Ovary (tissue), 3 donors: ENCODE measurements at regions not wholly inside any gene's neighbourhood (a gene's known extent, or its start where the extent isn't known, plus 50 kb on each side); places are given as distances from the start of the nearest gene placed in this dataset.

Experiments
- EP300 ChIP-seq: sonication (generic); formaldehyde crosslinking; IDR thresholded peaks from one replicate; pipeline ENCODE4 v1.6.1; 2017; ENCODE audit warnings: antibody characterized with exemption
- TF ChIP-seq, protein P1 (sequence below), 3 donors: fragments of 450-650 bp in 2 of 3; fragments of 200-600 bp in 1 of 3; IDR thresholded peaks; one replicate each; pipeline versions ENCODE4 v1.5.1 to v1.8.0; 2016 to 2022; ENCODE audit warnings: antibody characterized with exemption in 3 of 3, mild to moderate bottlenecking in 1 of 3
- donor health status: DM: no; HTN: no; CAD: no.

DNA sequence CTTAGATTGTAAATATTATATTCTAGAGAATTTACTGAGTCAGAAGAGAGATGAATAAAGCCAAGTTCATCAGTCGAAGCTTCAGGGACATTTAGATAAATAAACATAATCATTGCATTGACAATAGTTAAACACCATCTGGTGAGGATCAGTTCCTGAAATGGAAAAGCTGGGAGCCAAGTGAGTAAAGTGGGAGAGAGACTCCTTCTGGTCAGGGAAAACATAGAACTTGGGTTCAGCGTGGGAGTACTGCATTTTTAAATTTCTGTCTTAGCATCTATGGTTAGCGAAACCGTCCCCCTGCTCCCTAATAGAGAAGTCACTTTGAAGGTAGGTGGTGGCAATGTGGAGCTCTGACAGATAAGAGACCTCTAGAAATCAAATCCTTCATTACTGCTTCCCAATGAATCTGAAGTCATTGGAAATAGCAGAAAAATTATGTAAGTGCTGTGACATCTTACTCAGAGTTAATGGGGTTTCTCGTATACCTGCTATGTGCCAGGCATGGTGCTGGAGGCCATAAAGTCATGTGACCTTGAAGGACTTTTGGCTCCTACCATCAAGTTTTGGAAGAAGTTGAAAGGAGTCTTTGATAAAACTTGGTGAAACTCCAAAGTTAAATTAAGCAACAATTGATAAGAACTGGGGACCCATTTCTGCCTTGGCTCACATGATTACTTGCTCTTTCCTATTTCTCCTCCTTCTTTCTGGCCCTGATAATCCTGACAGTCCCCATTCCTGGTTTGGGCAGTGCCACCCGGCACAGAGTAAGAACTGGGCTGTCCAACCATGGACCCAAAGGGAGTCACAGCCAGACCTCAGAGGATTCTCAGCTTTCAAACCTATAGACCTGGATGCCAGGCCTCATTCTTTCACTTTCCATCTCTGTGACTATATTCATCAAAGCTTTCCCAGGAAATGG is 211.2 kb downstream of the C7orf25 start:
- TF ChIP-seq EP300: no peak
- TF ChIP-seq, protein P1, sequence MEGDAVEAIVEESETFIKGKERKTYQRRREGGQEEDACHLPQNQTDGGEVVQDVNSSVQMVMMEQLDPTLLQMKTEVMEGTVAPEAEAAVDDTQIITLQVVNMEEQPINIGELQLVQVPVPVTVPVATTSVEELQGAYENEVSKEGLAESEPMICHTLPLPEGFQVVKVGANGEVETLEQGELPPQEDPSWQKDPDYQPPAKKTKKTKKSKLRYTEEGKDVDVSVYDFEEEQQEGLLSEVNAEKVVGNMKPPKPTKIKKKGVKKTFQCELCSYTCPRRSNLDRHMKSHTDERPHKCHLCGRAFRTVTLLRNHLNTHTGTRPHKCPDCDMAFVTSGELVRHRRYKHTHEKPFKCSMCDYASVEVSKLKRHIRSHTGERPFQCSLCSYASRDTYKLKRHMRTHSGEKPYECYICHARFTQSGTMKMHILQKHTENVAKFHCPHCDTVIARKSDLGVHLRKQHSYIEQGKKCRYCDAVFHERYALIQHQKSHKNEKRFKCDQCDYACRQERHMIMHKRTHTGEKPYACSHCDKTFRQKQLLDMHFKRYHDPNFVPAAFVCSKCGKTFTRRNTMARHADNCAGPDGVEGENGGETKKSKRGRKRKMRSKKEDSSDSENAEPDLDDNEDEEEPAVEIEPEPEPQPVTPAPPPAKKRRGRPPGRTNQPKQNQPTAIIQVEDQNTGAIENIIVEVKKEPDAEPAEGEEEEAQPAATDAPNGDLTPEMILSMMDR (IDR thresholded peaks at IDR 0.05): no peak
